Lung (tissue), 11 donors: ENCODE measurements at regions not wholly inside any gene's neighbourhood (a gene's known extent, or its start where the extent isn't known, plus 50 kb on each side); places are given as distances from the start of the nearest gene placed in this dataset.
"Not testable (repeated sequence)": the region's sequence is repeated elsewhere in the genome, so short reads cannot be mapped to it uniquely, and the experiment has no call there.

Experiments
- ATAC-seq: fragments of 200-7000 bp; cut with Tn5 transposase; one replicate; pipeline ENCODE4 v1.9.1; 2020; ENCODE audit warnings: moderate number of reproducible peaks; ENCODE audit not compliant: insufficient read depth, low FRiP score
- DNase-seq, 3 donors: peaks; one replicate each; pipeline ENCODE4 v3.0.0-alpha.2; 2013 to 2017
- H3K27ac ChIP-seq, 2 donors: one replicate each; pipeline ENCODE4 v1.5.1; 2013; ENCODE audit warnings: mild to moderate bottlenecking in 2 of 2, moderate library complexity in 2 of 2, control low read depth in 1 of 2, inconsistent platforms in 1 of 2, low read depth in 1 of 2, low read length in 1 of 2
- H3K27me3 ChIP-seq, 3 donors: one replicate each; pipeline ENCODE4 v1.5.1; 2013; ENCODE audit warnings: low read length in 2 of 3; ENCODE audit not compliant: control insufficient read depth in 3 of 3, insufficient read depth in 3 of 3
- H3K36me3 ChIP-seq, 4 donors: one replicate each; pipeline ENCODE4 v1.5.1; 2013; ENCODE audit warnings: low read length in 4 of 4, mild to moderate bottlenecking in 1 of 4, moderate library complexity in 1 of 4; ENCODE audit not compliant: control insufficient read depth in 4 of 4, insufficient read depth in 4 of 4
- H3K4me1 ChIP-seq, 5 donors: one replicate each; pipeline ENCODE4 v1.5.1; 2013; ENCODE audit warnings: low read length in 5 of 5, mild to moderate bottlenecking in 2 of 5, moderate library complexity in 1 of 5; ENCODE audit not compliant: control insufficient read depth in 5 of 5, insufficient read depth in 5 of 5
- H3K4me3 ChIP-seq: one replicate; pipeline ENCODE4 v1.5.1; 2013; ENCODE audit warnings: mild to moderate bottlenecking, control low read depth, moderate library complexity
- H3K9ac ChIP-seq, 2 donors: one replicate each; pipeline ENCODE4 v1.5.1; 2013; ENCODE audit warnings: low read length in 2 of 2, control low read depth in 1 of 2; ENCODE audit not compliant: insufficient read depth in 1 of 2
- H3K9me3 ChIP-seq, 4 donors: one replicate each; pipeline ENCODE4 v1.5.1; 2013; ENCODE audit warnings: low read length in 3 of 4, mild to moderate bottlenecking in 1 of 4, moderate library complexity in 1 of 4; ENCODE audit not compliant: control insufficient read depth in 4 of 4, insufficient read depth in 3 of 4
- WGBS, 2 donors: extraction: QIAGEN DNeasy Blood & Tissue Kit; methylation state at CpG; one replicate each; pipeline ENCODE4 v1.1.7; 2013; 5-methylcytosine and 5-hydroxymethylcytosine counted together
- TF ChIP-seq, protein P1 (sequence below): IDR thresholded peaks from 2 replicates; pipeline ENCODE4 v1.5.1; 2012; ENCODE audit warnings: mild to moderate bottlenecking; ENCODE audit errors: control extremely low read depth, extremely low read depth
- donor health status: control.
- donor health status: control.
- donor health status: Bipolar disorder and iron deficiency.
- donor health status: healthy.
- donor health status: DM: yes; HTN: yes; CAD: no.

DNA sequence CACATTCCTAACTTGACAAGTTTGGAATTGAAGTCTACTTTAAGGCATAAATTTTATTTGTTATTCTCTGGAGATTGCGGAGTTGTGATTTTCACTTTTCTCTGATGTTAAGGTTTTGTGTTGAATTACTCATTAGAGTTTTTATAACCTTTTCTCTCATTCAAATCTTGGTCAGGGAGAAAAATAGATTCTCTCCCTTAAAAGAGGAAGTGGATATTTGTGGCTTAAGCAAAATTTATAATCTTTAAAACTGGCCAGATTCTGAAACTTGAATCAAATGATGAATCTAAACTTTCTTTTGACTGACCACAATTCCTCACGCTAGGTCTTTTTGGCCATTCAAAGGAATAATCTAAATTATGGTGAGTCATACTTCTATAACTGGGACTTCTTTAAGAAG is 361.4 kb downstream of the TEX13C start:
- Histone ChIP-seq H3K4me1 (no peaks in the 10 kb centered on the region), H3K9ac (no peak overlapping the region), H3K4me3 (no peak overlapping the region), H3K36me3 (no peaks in the 10 kb centered on the region), H3K27me3 (no peaks in the 10 kb centered on the region), H3K9me3 (peaks cover 0 to 4% (median 0%) of the 10 kb centered on the region in 4 donors), H3K27ac (no peak overlapping the region)
- DNase-seq: no peak
- WGBS, 2 donors: 83 to 87% methylated on average over 2 of the region's 2 CpGs
- TF ChIP-seq, protein P1, sequence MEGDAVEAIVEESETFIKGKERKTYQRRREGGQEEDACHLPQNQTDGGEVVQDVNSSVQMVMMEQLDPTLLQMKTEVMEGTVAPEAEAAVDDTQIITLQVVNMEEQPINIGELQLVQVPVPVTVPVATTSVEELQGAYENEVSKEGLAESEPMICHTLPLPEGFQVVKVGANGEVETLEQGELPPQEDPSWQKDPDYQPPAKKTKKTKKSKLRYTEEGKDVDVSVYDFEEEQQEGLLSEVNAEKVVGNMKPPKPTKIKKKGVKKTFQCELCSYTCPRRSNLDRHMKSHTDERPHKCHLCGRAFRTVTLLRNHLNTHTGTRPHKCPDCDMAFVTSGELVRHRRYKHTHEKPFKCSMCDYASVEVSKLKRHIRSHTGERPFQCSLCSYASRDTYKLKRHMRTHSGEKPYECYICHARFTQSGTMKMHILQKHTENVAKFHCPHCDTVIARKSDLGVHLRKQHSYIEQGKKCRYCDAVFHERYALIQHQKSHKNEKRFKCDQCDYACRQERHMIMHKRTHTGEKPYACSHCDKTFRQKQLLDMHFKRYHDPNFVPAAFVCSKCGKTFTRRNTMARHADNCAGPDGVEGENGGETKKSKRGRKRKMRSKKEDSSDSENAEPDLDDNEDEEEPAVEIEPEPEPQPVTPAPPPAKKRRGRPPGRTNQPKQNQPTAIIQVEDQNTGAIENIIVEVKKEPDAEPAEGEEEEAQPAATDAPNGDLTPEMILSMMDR: no peak
- no peak for ATAC-seq

DNA sequence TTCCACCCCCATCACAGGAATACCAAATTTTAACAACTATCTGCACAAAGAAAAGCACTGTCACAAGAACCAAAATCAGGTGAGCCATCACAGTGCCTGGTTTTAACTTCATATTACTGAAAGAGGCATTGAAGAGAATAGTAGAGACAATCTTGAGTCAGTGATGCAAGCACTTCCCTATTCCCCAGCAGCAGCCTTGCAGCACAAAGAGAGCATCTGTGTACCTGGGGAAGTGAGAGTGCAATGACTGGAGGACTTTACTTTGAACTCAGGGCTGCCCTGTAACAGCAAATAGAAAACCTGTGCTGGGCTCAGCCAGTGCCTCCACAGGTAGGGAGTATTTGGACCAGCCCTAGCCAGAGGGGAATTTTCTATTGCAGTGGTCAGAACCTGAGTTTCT is 361.8 kb downstream of the TEX13C start:
- Histone ChIP-seq H3K4me3 (no peak overlapping the region), H3K9me3 (peaks cover 0 to 4% (median 0%) of the 10 kb centered on the region in 4 donors), H3K4me1 (no peaks in the 10 kb centered on the region), H3K36me3 (no peaks in the 10 kb centered on the region), H3K27ac (no peak overlapping the region), H3K27me3 (no peaks in the 10 kb centered on the region), H3K9ac (no peak overlapping the region)
- TF ChIP-seq, protein P1: no peak
- DNase-seq: no peak
- no peak for ATAC-seq

GRCh38 chrX:125690522-125690921 is 370.9 kb downstream of the TEX13C start:
- H3K9me3 ChIP-seq, H3K36me3 ChIP-seq, ATAC-seq, H3K4me3 ChIP-seq, H3K27me3 ChIP-seq, H3K27ac ChIP-seq, DNase-seq, H3K4me1 ChIP-seq, H3K9ac ChIP-seq: not testable (repeated sequence)
- 77 to 95% methylated on average over 14 to 33 of the region's 33 CpGs for WGBS, 2 donors

DNA sequence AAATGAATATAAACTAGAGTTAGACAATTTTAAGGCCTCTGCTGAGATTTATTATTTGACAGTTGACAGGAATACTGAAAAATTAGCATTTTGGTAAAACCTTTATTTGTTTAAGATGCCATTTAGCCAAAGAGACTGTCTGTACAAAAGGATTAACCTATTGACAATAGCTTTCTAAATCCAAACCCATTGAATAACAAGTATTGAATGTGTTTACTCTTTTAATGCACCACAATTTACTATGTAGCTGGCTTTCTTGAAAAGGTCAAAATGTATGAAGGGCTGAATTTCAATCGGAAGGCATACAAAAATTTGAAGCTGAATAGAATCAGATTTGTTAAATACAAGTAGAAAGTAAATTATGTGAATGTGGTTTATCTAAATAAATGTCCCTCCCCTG is 374.5 kb downstream of the TEX13C start:
- Histone ChIP-seq H3K27ac (no peak overlapping the region), H3K9ac (no peak overlapping the region), H3K9me3 (peaks cover 0 to 2% (median 0%) of the 10 kb centered on the region in 4 donors), H3K27me3 (no peaks in the 10 kb centered on the region), H3K4me1 (no peaks in the 10 kb centered on the region), H3K36me3 (no peaks in the 10 kb centered on the region), H3K4me3 (no peak overlapping the region)
- 72 to 94% methylated on average over 1 of the region's 1 CpG for WGBS, 2 donors
- no peak for ATAC-seq
- DNase-seq: no peak
- TF ChIP-seq, protein P1: no peak
